ENCODE measurements at regions not wholly inside any gene's neighbourhood (a gene's known extent, or its start where the extent isn't known, plus 50 kb on each side); places are given as distances from the start of the nearest gene placed in this dataset.

- TF ChIP-seq CTCF (IDR thresholded peaks at IDR 0.05): no peak
- TF ChIP-seq POLR2A (IDR thresholded peaks at IDR 0.05): no peak
- TF ChIP-seq POLR2AphosphoS5 (IDR thresholded peaks at IDR 0.05): no peak
Observed at GRCh38 chr5:6264394-6264793, 114.0 kb downstream of the MED10 start.

All from sigmoid colon (tissue), 4 donors.